SU-DHL-6 (cell line): ENCODE measurements at regions not wholly inside any gene's neighbourhood (a gene's known extent, or its start where the extent isn't known, plus 50 kb on each side); places are given as distances from the start of the nearest gene placed in this dataset.

ENCODE experiments used
- CTCF ChIP-seq: fragments of 200-600 bp; sonication (generic); IDR thresholded peaks from one replicate; pipeline ENCODE4 v1.5.1; 2017; ENCODE audit warnings: antibody characterized with exemption, mild to moderate bottlenecking, low read length, moderate library complexity; ENCODE audit not compliant: insufficient read depth, poor library complexity, severe bottlenecking
- EZH2phosphoT487 ChIP-seq: fragments of 200-600 bp; sonication (generic), shearing (Covaris generic); conservative IDR thresholded peaks from 2 replicates; pipeline ENCODE4 v1.6.1; 2018; ENCODE audit warnings: mild to moderate bottlenecking, antibody characterized with exemption, low read length, moderate library complexity, mixed read lengths

- TF ChIP-seq CTCF = no peak
- no peak for TF ChIP-seq EZH2phosphoT487
Observed at GRCh38 chr12:89259821-89260220, 92.5 kb downstream of the DUSP6 start.
